Nephron progenitor cell (in vitro differentiated cells): ENCODE measurements at regions not wholly inside any gene's neighbourhood (a gene's known extent, or its start where the extent isn't known, plus 50 kb on each side); places are given as distances from the start of the nearest gene placed in this dataset.
A peak's percentile ranks its signal among the peaks of the same experiment; 100 is the strongest.

ENCODE experiments used
- DNase-seq: peaks from one replicate; pipeline ENCODE4 v3.0.0; 2021
- H3K27ac Mint-ChIP-seq: 2 replicates; pipeline ENCODE4 v1.8.0; 2021; ENCODE audit warnings: mild to moderate bottlenecking, moderate library complexity, mixed read lengths
- H3K27me3 Mint-ChIP-seq: 2 replicates; pipeline ENCODE4 v1.8.0; 2021; ENCODE audit warnings: mild to moderate bottlenecking, low read depth, mixed read lengths; ENCODE audit not compliant: poor library complexity
- H3K36me3 Mint-ChIP-seq: 2 replicates; pipeline ENCODE4 v1.8.0; 2021; ENCODE audit warnings: low read depth, mixed read lengths
- H3K4me1 Mint-ChIP-seq: 2 replicates; pipeline ENCODE4 v1.8.0; 2021; ENCODE audit warnings: mixed read lengths
- H3K4me3 Mint-ChIP-seq: 2 replicates; pipeline ENCODE4 v1.8.0; 2021; ENCODE audit warnings: mild to moderate bottlenecking, moderate library complexity, mixed read lengths
- H3K9me3 Mint-ChIP-seq: 2 replicates; pipeline ENCODE4 v1.8.0; 2021; ENCODE audit warnings: mild to moderate bottlenecking, moderate library complexity, mixed read lengths
- TF ChIP-seq, protein P1 (sequence below): fragments of 200-600 bp; sonication (generic); IDR thresholded peaks from 2 replicates; pipeline ENCODE4 v1.5.0; 2021; ENCODE audit warnings: antibody characterized with exemption

DNA sequence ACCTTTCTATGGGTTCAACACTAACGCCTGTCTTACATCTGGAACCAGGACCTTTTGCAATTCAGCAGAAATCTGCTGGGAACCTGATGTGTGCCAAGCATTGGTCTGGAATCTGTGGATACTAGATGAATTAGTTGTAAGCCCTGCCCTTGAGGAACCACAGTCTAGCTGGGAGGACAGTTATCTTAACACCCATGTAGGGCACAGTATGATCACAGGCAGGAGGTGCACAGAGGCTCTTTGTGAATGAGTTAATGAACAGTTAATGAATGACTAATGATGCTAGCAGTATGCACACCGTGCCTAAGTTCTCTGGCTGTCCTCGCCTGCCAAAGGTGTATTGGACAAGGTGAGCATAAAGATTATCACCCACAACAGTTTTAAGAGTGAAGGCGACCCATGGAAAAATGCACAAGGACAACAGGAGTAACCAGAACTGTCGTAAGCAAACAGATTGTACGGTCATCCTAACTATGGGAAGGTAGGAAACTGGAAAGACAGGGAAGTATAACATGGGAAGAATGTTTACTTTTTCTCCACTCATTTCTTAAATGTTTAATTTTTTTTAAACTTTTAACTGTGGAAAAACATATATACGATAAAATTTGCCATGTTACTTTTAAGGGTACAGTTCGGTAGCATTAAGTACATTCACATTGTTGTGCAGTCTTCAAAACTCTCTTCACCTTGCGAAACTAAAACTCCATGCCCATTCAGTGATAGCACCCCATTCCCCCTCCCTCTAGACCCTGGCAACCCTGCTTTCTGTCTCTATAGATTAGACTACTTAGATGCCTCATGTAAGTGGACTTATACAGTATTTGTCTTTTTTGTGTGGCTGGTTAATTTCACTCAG lies 139.9 kb downstream of the CXCL12 start:
- Mint-ChIP-seq H3K27me3 (peaks cover 3% of the 10 kb centered on the region), H3K27ac (no peak overlapping the region), H3K36me3 (peaks cover 17% of the 10 kb centered on the region), H3K9me3 (peaks cover 40% of the 10 kb centered on the region), H3K4me3 (no peak overlapping the region), H3K4me1 (peaks cover 31% of the 10 kb centered on the region)
- TF ChIP-seq, protein P1, sequence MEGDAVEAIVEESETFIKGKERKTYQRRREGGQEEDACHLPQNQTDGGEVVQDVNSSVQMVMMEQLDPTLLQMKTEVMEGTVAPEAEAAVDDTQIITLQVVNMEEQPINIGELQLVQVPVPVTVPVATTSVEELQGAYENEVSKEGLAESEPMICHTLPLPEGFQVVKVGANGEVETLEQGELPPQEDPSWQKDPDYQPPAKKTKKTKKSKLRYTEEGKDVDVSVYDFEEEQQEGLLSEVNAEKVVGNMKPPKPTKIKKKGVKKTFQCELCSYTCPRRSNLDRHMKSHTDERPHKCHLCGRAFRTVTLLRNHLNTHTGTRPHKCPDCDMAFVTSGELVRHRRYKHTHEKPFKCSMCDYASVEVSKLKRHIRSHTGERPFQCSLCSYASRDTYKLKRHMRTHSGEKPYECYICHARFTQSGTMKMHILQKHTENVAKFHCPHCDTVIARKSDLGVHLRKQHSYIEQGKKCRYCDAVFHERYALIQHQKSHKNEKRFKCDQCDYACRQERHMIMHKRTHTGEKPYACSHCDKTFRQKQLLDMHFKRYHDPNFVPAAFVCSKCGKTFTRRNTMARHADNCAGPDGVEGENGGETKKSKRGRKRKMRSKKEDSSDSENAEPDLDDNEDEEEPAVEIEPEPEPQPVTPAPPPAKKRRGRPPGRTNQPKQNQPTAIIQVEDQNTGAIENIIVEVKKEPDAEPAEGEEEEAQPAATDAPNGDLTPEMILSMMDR, result no peak
- no peak for DNase-seq

DNA sequence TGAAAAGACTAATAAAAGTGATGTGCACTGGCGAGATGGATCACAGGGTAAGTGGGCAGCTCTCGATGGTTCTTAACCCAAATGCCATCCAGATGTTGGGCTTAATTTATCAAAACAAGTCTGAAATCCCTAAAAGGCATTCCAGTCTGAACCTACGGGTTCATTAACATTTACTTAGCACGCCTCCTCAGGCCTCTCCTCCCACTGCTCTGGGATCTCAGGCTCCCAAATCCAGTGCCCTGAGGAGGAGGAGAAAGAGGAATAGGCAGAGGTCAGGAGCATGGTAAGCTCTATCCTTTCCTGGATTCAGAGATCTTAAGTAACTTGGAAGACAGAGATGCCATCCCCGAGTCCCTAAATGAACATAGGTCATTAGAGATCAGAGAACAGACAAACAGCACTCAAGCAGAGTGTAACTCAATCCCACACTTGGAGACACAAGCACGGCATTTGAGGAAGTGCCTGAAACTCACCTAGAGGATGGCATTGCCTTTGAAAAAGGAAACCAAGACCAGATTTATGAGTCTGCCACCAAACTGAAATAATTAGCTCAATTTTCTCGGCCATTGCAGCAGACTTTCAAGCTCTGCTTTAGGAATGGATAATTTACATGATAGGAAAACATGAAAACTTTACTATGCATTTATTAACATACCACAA lies 140.9 kb downstream of the CXCL12 start:
- TF ChIP-seq, protein P1, result no peak
- DNase-seq, result no peak
- peaks cover 3% of the 10 kb centered on the region for H3K27me3 Mint-ChIP-seq
- peak overlapping the region; percentile 81 for H3K27ac Mint-ChIP-seq
- H3K36me3 Mint-ChIP-seq, result peaks cover 14% of the 10 kb centered on the region
- H3K4me3 Mint-ChIP-seq, result no peak overlapping the region
- peaks cover 31% of the 10 kb centered on the region for H3K4me1 Mint-ChIP-seq
- peaks cover 37% of the 10 kb centered on the region for H3K9me3 Mint-ChIP-seq

DNA sequence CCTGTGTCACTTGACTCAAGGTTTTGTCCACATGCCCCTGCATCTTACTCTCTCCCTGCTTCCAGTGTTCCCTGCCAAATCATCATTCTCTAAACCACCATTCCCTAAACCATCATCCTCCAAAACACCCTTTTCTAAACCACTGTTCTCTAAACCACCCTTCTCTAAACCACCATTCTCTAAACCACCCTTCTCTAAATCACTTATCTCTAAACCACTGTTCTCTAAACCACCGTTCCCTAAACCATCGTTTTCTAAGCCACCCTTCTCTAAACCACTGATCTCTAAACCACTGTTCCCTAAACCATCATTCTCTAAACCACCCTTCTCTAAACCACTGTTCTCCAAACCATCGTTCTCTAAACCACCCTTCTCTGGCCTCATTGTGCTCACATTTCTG lies 142.1 kb downstream of the CXCL12 start:
- H3K36me3 Mint-ChIP-seq, result peaks cover 11% of the 10 kb centered on the region
- peak overlapping the region; percentile 67 for H3K27ac Mint-ChIP-seq
- H3K4me3 Mint-ChIP-seq, result no peak overlapping the region
- peaks cover 31% of the 10 kb centered on the region for H3K4me1 Mint-ChIP-seq
- TF ChIP-seq, protein P1, result no peak
- peaks cover 27% of the 10 kb centered on the region for H3K9me3 Mint-ChIP-seq
- DNase-seq, result no peak
- H3K27me3 Mint-ChIP-seq, result peaks cover 2% of the 10 kb centered on the region

DNA sequence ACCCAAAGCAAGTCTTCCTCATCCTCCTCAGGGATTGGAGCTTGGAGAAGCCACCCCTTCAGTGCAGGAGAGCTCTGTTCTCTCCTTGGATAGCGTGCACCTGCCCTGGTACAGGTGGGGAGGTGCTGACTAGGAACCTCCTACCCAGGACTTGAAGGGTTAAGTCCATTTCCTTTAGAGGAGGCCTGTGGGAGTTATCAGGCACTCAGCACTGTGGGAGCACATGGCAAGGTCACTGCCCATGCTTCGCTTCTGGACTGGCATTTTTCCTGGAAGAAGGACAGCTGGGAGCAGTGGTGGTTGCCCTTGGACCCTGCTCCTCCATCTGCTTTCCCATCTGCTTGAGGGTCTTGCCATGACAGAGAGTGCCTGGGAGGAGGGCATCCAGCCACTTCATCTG lies 142.8 kb downstream of the CXCL12 start:
- H3K27ac Mint-ChIP-seq, result no peak overlapping the region

DNA sequence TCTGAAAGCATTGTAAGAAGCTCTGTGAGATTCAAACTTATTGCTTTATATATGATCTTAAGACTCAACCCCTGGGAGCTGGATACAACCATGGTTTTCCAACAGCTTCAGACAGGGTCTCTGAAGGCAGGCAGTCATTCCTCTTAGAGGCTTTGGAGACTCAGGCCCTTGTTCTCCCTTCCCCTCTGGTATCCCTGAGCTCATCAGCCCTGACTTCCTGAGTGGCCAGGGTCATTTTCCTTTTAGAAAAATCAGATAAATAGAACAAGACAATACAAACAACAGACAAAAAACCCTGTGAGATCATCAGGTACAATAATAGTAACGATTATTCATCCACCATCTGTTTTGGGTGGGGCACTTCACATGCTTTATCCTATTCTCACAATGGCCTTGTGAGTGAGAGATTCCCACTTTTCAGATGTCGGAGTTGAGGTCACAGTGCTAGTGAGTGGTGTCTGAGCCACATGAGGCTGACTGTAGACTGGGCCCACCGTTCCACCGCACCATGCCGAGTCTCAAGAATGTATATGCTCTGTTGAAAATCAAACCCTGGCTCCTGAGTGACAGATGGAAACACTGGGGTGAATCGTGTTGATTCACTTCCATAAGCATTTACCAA lies 144.2 kb downstream of the CXCL12 start:
- peaks cover 10% of the 10 kb centered on the region for H3K9me3 Mint-ChIP-seq
- H3K4me1 Mint-ChIP-seq, result peaks cover 39% of the 10 kb centered on the region
- H3K27ac Mint-ChIP-seq, result no peak overlapping the region
- H3K4me3 Mint-ChIP-seq, result no peak overlapping the region
- TF ChIP-seq, protein P1, result no peak
- DNase-seq, result no peak
- peaks cover 2% of the 10 kb centered on the region for H3K27me3 Mint-ChIP-seq
- peaks cover 5% of the 10 kb centered on the region for H3K36me3 Mint-ChIP-seq

More for the DNA sequence above, 142.8 kb downstream of the CXCL12 start:
- H3K4me1 Mint-ChIP-seq, result peaks cover 32% of the 10 kb centered on the region
- H3K36me3 Mint-ChIP-seq, result peaks cover 9% of the 10 kb centered on the region
- TF ChIP-seq, protein P1, result no peak
- no peak for DNase-seq
- H3K27me3 Mint-ChIP-seq, result peaks cover 2% of the 10 kb centered on the region
- H3K9me3 Mint-ChIP-seq, result peaks cover 19% of the 10 kb centered on the region
- H3K4me3 Mint-ChIP-seq, result no peak overlapping the region
